Head of caudate nucleus (tissue), 42 donors: ENCODE measurements at regions not wholly inside any gene's neighbourhood (a gene's known extent, or its start where the extent isn't known, plus 50 kb on each side); places are given as distances from the start of the nearest gene placed in this dataset.
A peak's percentile ranks its signal among the peaks of the same experiment; 100 is the strongest.

ENCODE experiments used
- DNase-seq, 42 donors: peaks; one replicate each; pipeline versions ENCODE4 v3.0.0 to v3.0.0-alpha.2; 2020 to 2021; ENCODE audit warnings: mixed read lengths in 7 of 42
- intact Hi-C: fragments of 100-400 bp; cut with DNase I; formaldehyde crosslinking; loops from one replicate; pipeline ENCODE4 v1.15.0; 2022

- no peak for DNase-seq
- intact Hi-C loops = no loop called here
Measured at GRCh38 chr1:60470246-60470645, 396.7 kb upstream of the C1orf87 start.

GRCh38 chr1:60463786-60464185, 390.2 kb upstream of the C1orf87 start:
- no peak for DNase-seq
- intact Hi-C loops = no loop called here

DNA sequence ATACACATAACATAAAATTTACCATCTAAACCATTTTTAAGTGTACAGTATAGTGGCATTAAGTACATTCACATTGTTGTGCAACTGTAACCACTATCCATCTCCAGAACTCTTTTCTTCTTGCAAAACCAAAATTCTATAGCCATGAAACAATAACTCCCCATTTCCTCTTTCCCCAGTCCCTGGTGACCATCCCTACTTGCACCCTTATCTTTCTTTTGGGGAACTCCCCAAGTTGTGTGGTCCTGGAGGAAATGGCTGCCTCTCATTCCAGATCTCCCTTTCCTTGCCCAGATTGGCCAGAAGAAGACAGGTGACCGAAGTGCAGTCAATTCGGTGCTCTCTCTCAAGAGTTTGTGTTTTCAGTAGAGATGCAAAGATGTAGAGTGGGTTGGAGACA, 389.6 kb upstream of the C1orf87 start:
- DNase-seq = no peak
- intact Hi-C loops = no loop called here

- no peak for DNase-seq
- intact Hi-C loops = no loop called here
Measured at GRCh38 chr1:60461925-60462595, 388.5 kb upstream of the C1orf87 start.

DNA sequence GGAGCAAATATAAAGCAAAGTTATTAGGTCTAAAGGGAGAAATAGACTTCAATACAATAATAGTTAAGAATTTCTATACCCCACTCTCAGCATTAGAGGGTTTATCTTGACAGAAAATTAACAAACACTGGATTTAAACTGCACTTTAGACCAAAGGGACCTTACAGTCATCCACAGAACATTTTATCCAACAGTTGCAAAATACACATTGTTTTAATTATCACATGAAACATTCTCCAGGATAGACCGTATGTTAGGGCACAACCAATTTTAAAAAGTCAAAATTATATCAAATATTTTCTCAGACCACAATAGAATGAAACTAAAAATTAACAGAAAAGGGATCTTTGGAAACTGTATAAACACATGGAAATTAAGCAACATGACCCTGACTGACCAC, 384.5 kb upstream of the C1orf87 start:
- intact Hi-C loops = no loop called here
- no peak for DNase-seq

GRCh38 chr1:60449876-60450275, 376.3 kb upstream of the C1orf87 start:
- intact Hi-C loops = no loop called here
- DNase-seq = no peak

DNA sequence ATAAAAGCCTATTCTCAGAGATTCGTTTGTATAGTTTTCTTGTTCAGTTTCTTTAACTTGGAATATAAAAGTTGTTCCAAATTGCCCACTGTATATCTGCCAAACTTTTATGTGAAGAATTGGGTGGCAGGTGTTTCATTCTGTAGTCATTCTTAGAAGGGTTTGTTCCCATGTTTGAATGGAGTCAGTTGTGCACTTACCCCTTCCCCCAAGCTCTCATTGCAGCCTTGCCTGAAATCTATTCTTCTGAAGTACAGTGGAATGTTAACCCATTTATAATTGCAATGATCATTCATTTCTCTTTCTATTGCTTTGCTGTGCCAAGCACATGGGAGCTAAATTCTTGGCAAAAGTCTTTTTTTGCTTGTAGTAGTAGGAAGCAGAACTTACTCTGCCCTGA, 375.3 kb upstream of the C1orf87 start:
- intact Hi-C loops = no loop called here
- DNase-seq = no peak

GRCh38 chr1:60444680-60445079, 371.1 kb upstream of the C1orf87 start:
- intact Hi-C loops = no loop called here
- no peak for DNase-seq

DNA sequence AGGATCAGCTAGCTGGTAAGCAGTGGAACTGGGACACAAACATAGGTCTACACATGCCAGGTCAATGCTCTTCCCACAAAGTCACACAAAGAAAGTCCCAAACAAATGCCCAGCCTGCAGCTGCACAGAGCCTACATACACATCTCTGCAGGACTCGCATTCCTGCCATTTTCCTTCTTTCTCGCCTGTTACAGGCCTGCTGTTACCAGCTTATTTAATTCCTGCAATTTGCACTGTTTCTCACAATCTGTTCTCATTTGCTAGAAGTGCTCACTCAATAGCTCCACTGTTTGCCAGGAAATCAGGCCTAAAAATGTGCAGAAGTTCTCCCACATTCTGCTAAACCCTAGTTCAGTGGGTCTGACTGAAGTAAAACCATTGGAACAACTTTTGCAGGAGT, 362.6 kb upstream of the C1orf87 start:
- intact Hi-C loops = no loop called here
- peak in 1 of 42 donors; percentile 37 for DNase-seq

- no peak for DNase-seq
- intact Hi-C loops = no loop called here
Measured at GRCh38 chr1:60431593-60431992, 358.0 kb upstream of the C1orf87 start.

DNA sequence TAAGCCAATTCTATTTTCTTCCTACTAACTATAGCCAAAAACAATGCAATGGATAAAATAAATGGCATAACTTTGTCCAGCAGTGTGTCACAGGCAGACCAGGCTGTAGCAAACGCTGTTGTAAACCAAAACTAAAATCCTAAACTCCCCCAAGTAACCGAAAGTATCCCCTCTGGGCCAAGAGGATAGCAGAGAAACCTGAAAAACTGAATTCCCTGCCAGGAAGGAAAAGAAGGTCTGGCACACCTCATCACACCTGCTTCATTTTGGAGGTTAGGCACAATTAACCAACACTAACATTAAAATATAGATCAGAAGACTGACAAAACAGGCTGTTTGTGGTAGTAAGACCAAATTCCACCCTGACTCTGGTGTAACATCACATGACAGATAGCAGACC, 356.8 kb upstream of the C1orf87 start:
- intact Hi-C loops = no loop called here
- DNase-seq = no peak

GRCh38 chr1:60428127-60428526, 354.6 kb upstream of the C1orf87 start:
- DNase-seq = no peak
- intact Hi-C loops = no loop called here

DNA sequence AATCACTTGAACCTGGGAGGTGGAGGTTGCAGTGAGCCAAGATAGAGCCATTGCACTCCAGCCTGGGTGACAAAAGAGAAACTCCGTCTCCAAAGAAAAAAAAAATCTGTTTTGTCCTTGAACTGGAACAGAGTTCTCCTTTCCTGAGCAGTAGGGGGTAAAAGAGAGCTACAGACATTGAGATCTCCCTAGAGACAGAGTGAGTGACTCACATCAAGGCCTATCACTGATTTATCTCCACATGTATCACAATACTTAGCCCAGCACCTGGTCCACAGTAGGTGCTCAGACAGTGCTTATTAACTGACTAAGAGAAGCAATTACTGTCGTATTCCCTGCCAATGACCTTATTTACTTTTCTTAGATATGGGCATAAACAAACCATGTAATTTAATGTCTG, 354.1 kb upstream of the C1orf87 start:
- no peak for DNase-seq
- intact Hi-C loops = no loop called here

DNA sequence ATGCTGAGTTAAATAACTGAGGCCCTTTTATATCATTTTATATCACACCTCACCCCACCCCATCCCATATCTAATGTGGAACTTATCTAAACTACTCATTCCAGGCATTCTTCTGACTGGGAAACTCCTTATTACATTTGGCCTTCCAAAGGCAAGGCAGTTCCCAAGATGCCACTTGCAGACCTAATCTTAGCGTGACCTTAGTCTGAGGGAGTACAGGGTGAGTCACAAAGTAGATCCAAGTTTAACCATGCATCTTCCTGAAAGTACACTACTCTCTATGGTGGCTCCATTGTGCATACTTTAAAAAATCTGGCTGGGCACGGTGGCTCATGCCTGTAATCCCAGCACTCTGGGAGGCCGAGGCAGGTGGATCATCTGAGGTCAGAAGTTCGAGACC, 353.6 kb upstream of the C1orf87 start:
- no peak for DNase-seq
- intact Hi-C loops = no loop called here

- intact Hi-C loops = no loop called here
- DNase-seq = peak in 1 of 42 donors; percentile 1
Measured at GRCh38 chr1:60425528-60425927, 352.0 kb upstream of the C1orf87 start.

- intact Hi-C loops = no loop called here
- DNase-seq = no peak
Measured at GRCh38 chr1:60423146-60423780, 349.7 kb upstream of the C1orf87 start.

DNA sequence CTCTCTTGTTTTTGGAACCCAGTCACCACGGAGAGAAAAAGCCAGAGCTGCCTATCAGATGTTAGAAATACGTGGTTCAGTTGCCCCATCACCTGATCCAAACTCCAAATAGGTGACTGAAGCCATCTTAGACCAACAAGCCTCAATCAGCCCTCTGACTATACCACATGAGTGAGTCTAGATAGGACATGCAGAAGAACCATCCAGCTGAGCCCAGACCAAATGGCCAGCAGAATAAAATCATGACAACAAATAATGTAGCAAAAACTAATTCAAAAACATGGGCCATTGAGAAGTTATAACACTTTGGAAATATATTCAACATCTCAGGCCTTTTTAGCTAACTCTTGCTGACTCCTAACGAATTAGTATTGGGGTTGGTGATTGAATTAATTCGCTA, 348.4 kb upstream of the C1orf87 start:
- no peak for DNase-seq
- intact Hi-C loops = no loop called here

- intact Hi-C loops = no loop called here
- DNase-seq = no peak
Measured at GRCh38 chr1:60419023-60419422, 345.5 kb upstream of the C1orf87 start.

DNA sequence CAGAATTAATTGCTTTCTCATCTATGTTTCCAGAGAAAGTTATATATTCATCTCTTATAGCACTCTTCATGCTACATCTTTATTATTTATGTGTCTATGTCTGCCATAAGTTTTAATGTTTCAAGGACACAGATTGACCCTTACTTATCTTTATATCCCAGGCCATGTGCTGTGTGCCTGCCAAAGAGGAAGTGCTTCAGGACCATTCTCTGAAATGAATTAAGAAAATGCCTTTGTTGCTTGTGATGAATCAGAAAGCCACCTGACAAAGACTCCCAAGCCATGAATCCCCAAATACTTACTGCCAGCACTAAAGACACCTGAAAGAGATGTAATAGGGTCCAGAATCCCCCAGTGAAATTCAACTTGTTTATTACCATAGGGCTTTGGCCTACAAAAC, 342.1 kb upstream of the C1orf87 start:
- intact Hi-C loops = no loop called here
- no peak for DNase-seq

GRCh38 chr1:60413091-60413490, 339.5 kb upstream of the C1orf87 start:
- no peak for DNase-seq
- intact Hi-C loops = no loop called here

GRCh38 chr1:60411591-60411990, 338.0 kb upstream of the C1orf87 start:
- DNase-seq = no peak
- intact Hi-C loops = no loop called here
